ENCODE measurements at regions not wholly inside any gene's neighbourhood (a gene's known extent, or its start where the extent isn't known, plus 50 kb on each side); places are given as distances from the start of the nearest gene placed in this dataset.

DNA sequence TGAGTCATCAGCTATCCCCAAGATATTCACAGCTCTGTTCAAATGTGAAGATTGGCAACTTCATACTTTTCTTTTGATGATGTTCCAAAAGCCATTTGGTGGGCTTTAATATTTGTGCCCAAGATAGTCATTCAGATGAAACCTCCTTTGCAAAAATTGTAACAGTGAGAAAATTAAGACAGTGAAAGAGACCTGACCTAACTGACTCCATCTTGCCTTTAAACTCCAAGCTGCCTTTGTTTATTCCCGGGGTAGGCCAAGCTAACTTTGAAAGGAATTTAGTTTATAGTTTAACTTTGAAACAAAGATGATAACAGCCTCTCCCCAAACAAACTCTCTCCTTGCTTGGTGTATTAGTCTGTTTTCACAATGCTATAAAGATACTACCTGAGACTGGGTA, 221.1 kb downstream of the KTN1 start:
- TF ChIP-seq ARNTL (CRISPR knock-in tag; IDR thresholded peaks at IDR 0.05; ENCODE audit: borderline replicate concordance, low read depth) (no peak), TOX (CRISPR knock-in tag; IDR thresholded peaks at IDR 0.05; ENCODE audit: borderline replicate concordance) (no peak), ZC3H10 (CRISPR knock-in tag; IDR thresholded peaks at IDR 0.05) (no peak), GLIS3 (CRISPR knock-in tag; IDR thresholded peaks at IDR 0.05) (no peak), TCF4 (CRISPR knock-in tag; IDR thresholded peaks at IDR 0.05; ENCODE audit: borderline replicate concordance) (no peak), BACH2 (CRISPR knock-in tag; IDR thresholded peaks at IDR 0.05; ENCODE audit: borderline replicate concordance) (no peak), ZFP30 (CRISPR knock-in tag; IDR thresholded peaks at IDR 0.05) (no peak), ESRRG (CRISPR knock-in tag; IDR thresholded peaks at IDR 0.05) (no peak), ZNF70 (CRISPR knock-in tag; IDR thresholded peaks at IDR 0.05) (no peak), OSR1 (CRISPR knock-in tag; IDR thresholded peaks at IDR 0.05) (no peak)
- TF ChIP-seq, protein P1, sequence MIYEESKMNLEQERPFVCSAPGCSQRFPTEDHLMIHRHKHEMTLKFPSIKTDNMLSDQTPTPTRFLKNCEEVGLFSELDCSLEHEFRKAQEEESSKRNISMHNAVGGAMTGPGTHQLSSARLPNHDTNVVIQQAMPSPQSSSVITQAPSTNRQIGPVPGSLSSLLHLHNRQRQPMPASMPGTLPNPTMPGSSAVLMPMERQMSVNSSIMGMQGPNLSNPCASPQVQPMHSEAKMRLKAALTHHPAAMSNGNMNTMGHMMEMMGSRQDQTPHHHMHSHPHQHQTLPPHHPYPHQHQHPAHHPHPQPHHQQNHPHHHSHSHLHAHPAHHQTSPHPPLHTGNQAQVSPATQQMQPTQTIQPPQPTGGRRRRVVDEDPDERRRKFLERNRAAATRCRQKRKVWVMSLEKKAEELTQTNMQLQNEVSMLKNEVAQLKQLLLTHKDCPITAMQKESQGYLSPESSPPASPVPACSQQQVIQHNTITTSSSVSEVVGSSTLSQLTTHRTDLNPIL (CRISPR knock-in tag; IDR thresholded peaks at IDR 0.05; ENCODE audit: low read depth): no peak
- TF ChIP-seq, protein P2, sequence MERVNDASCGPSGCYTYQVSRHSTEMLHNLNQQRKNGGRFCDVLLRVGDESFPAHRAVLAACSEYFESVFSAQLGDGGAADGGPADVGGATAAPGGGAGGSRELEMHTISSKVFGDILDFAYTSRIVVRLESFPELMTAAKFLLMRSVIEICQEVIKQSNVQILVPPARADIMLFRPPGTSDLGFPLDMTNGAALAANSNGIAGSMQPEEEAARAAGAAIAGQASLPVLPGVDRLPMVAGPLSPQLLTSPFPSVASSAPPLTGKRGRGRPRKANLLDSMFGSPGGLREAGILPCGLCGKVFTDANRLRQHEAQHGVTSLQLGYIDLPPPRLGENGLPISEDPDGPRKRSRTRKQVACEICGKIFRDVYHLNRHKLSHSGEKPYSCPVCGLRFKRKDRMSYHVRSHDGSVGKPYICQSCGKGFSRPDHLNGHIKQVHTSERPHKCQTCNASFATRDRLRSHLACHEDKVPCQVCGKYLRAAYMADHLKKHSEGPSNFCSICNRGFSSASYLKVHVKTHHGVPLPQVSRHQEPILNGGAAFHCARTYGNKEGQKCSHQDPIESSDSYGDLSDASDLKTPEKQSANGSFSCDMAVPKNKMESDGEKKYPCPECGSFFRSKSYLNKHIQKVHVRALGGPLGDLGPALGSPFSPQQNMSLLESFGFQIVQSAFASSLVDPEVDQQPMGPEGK (CRISPR knock-in tag; IDR thresholded peaks at IDR 0.05; ENCODE audit: borderline replicate concordance): no peak

Data from SK-N-SH treated with all-trans-retinoic acid at 6 μM for 48 hours (cell line).